K562 (cell line): ENCODE measurements at regions not wholly inside any gene's neighbourhood (a gene's known extent, or its start where the extent isn't known, plus 50 kb on each side); places are given as distances from the start of the nearest gene placed in this dataset.
A peak's percentile ranks its signal among the peaks of the same experiment; 100 is the strongest.

Experiments used
- BCL6 ChIP-seq: fragments of 250-450 bp; sonication (Bioruptor Pico); IDR thresholded peaks from 2 replicates; pipeline ENCODE4 v1.4.0; 2020
- C11orf30 ChIP-seq: fragments of 450-650 bp; IDR thresholded peaks from 2 replicates; pipeline ENCODE4 v1.6.1; 2016; ENCODE audit warnings: low read depth, mild to moderate bottlenecking
- CBX1 ChIP-seq: sonication (generic); IDR thresholded peaks from 2 replicates; pipeline ENCODE4 v1.6.1; 2016; ENCODE audit warnings: antibody characterized with exemption, low read depth, mild to moderate bottlenecking
- CSDE1 ChIP-seq, 2 experiments: fragments of 450-650 bp; IDR thresholded peaks; 2 replicates each; pipeline ENCODE4 v1.6.1; 2016; ENCODE audit warnings: mild to moderate bottlenecking in 1 of 2
- E2F4 ChIP-seq: sonication (generic); formaldehyde crosslinking; IDR thresholded peaks from 2 replicates; pipeline ENCODE4 v1.8.0; 2022; ENCODE audit warnings: mild to moderate bottlenecking, low read depth, missing genetic modification reagents
- E2F6 ChIP-seq, 2 experiments: IDR thresholded peaks; 2 replicates each; pipeline ENCODE4 v1.6.1; 2011; ENCODE audit warnings: borderline replicate concordance in 1 of 2, control low read depth in 1 of 2, low read depth in 1 of 2, low read length in 1 of 2, mild to moderate bottlenecking in 1 of 2, mixed read lengths in 1 of 2, moderate library complexity in 1 of 2; ENCODE audit not compliant: insufficient read depth in 1 of 2, insufficient read length in 1 of 2, poor library complexity in 1 of 2, severe bottlenecking in 1 of 2; ENCODE audit errors: extremely low read depth in 1 of 2
- GATA2 ChIP-seq: sonication (generic); formaldehyde crosslinking; IDR thresholded peaks from 2 replicates; pipeline ENCODE4 v1.4.0; 2020; ENCODE audit warnings: mild to moderate bottlenecking, missing genetic modification reagents
- HDGF ChIP-seq: fragments of 450-650 bp; IDR thresholded peaks from 2 replicates; pipeline ENCODE4 v1.6.1; 2016
- JUNB ChIP-seq: fragments of 450-650 bp; formaldehyde crosslinking; conservative IDR thresholded peaks from 2 replicates; pipeline ENCODE4 v1.4.0; 2020; ENCODE audit warnings: mild to moderate bottlenecking
- MAZ ChIP-seq, 2 experiments: fragments of 450-650 bp in 1 of 2; sonication (generic) in 1 of 2; formaldehyde crosslinking; IDR thresholded peaks in 1 of 2; conservative IDR thresholded peaks in 1 of 2; 2 replicates each; pipeline versions ENCODE4 v1.4.0 to v1.5.0; 2020; ENCODE audit warnings: mild to moderate bottlenecking in 1 of 2, missing genetic modification reagents in 1 of 2
- MCM5 ChIP-seq: fragments of 450-650 bp; IDR thresholded peaks from 2 replicates; pipeline ENCODE4 v1.6.1; 2016; ENCODE audit warnings: low read depth
- MEF2A ChIP-seq: IDR thresholded peaks from 2 replicates; pipeline ENCODE4 v1.6.1; 2011; ENCODE audit warnings: low read depth, mild to moderate bottlenecking, low read length, moderate library complexity; ENCODE audit not compliant: control insufficient read depth
- MEIS2 ChIP-seq: fragments of 450-650 bp; IDR thresholded peaks from 2 replicates; pipeline ENCODE4 v1.6.1; 2014; ENCODE audit warnings: mild to moderate bottlenecking; ENCODE audit not compliant: partially characterized antibody
- RERE ChIP-seq: sonication (generic); formaldehyde crosslinking; IDR thresholded peaks from 2 replicates; pipeline ENCODE4 v1.8.0; 2023; ENCODE audit warnings: missing genetic modification reagents, mild to moderate bottlenecking, borderline replicate concordance
- SAFB ChIP-seq: fragments of 200-400 bp; formaldehyde crosslinking; IDR thresholded peaks from 2 replicates; pipeline ENCODE4 v1.6.1; 2017; ENCODE audit warnings: low read depth, low read length, borderline replicate concordance
- SREBF1 ChIP-seq: fragments of 150-350 bp; IDR thresholded peaks from 2 replicates; pipeline ENCODE4 v1.6.1; 2014; ENCODE audit warnings: antibody characterized with exemption, low read depth, low read length, borderline replicate concordance
- TSC22D4 ChIP-seq: fragments of 450-650 bp; IDR thresholded peaks from 2 replicates; pipeline ENCODE4 v1.6.1; 2016; ENCODE audit warnings: missing genetic modification characterization, missing biosample characterization, control low read depth
- ZNF165 ChIP-seq: fragments of 250-450 bp; sonication (Bioruptor Pico); IDR thresholded peaks from 2 replicates; pipeline ENCODE4 v1.4.0; 2020; ENCODE audit warnings: borderline replicate concordance
- ZNF282 ChIP-seq: sonication (generic); formaldehyde crosslinking; IDR thresholded peaks from 2 replicates; pipeline ENCODE4 v1.8.1; 2023; ENCODE audit warnings: missing genetic modification reagents
- ZNF384 ChIP-seq: IDR thresholded peaks from 2 replicates; pipeline ENCODE4 v1.6.1; 2012; ENCODE audit warnings: low read depth, low read length, improper control_type of control experiment
- ZNF707 ChIP-seq: fragments of 250-450 bp; sonication (Bioruptor Pico); conservative IDR thresholded peaks from 2 replicates; pipeline ENCODE4 v1.8.0; 2022; ENCODE audit warnings: inconsistent platforms, mild to moderate bottlenecking, moderate library complexity

GRCh38 chr11:119474682-119475596 lies 52.0 kb upstream of the THY1 start (continued):
- no peak for TF ChIP-seq GATA2 (CRISPR knock-in tag)
- peak; percentile 27; the same call in 1 of the 2 replicates for TF ChIP-seq HDGF
- TF ChIP-seq SAFB: no peak
- TF ChIP-seq MAZ (CRISPR knock-in tag; conservative IDR thresholded peaks at IDR 0.05 in 1 of 2, IDR thresholded peaks at IDR 0.05 in 1 of 2): peak; percentile 21 to 61; a peak in 1 of 4 replicates
- TF ChIP-seq MEIS2: peak; percentile 89
- TF ChIP-seq ZNF707 (CRISPR knock-in tag): no peak
- no peak for TF ChIP-seq ZNF165 (CRISPR knock-in tag)
- no peak for TF ChIP-seq ZNF384
- no peak for TF ChIP-seq CSDE1 (IDR thresholded peaks at IDR 0.05)
- no peak for TF ChIP-seq MEF2A
- TF ChIP-seq ZNF282: no peak
- TF ChIP-seq RERE (CRISPR knock-in tag): no peak
- TF ChIP-seq C11orf30: no peak
- TF ChIP-seq CBX1: no peak
- TF ChIP-seq E2F6 (IDR thresholded peaks at IDR 0.05; ENCODE audit: borderline replicate concordance in 1 of 2, extremely low read depth in 1 of 2, insufficient read depth in 1 of 2, insufficient read length in 1 of 2, low read depth in 1 of 2, low read length in 1 of 2, poor library complexity in 1 of 2, severe bottlenecking in 1 of 2): no peak
- no peak for TF ChIP-seq E2F4
- TF ChIP-seq JUNB (CRISPR knock-in tag): no peak
- TF ChIP-seq BCL6: no peak
- TF ChIP-seq TSC22D4 (tag): no peak
- TF ChIP-seq MCM5: no peak
- TF ChIP-seq SREBF1: no peak
